ENCODE measurements at regions not wholly inside any gene's neighbourhood (a gene's known extent, or its start where the extent isn't known, plus 50 kb on each side); places are given as distances from the start of the nearest gene placed in this dataset.

DNA sequence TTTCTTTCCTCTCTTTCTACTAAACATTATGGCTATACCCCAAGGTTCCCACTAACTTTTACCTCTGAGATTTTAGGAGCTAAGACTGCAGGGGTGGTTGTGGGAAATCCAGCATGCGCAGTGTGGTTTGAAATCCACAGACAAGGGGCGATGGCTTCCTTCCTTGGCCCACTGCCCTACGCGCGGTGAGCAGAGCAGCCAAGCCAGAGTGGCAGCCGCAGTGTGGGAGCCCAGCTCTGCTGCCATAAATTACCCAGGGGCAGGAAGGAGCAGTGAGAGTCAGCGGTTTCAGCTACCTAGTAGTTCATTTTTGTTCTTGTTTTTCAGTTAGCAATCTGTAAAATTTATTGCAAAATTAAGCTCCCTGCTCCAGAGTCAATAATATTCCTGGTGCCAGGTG lies 101.4 kb downstream of the BMP2 start:
- TF ChIP-seq, protein P1, sequence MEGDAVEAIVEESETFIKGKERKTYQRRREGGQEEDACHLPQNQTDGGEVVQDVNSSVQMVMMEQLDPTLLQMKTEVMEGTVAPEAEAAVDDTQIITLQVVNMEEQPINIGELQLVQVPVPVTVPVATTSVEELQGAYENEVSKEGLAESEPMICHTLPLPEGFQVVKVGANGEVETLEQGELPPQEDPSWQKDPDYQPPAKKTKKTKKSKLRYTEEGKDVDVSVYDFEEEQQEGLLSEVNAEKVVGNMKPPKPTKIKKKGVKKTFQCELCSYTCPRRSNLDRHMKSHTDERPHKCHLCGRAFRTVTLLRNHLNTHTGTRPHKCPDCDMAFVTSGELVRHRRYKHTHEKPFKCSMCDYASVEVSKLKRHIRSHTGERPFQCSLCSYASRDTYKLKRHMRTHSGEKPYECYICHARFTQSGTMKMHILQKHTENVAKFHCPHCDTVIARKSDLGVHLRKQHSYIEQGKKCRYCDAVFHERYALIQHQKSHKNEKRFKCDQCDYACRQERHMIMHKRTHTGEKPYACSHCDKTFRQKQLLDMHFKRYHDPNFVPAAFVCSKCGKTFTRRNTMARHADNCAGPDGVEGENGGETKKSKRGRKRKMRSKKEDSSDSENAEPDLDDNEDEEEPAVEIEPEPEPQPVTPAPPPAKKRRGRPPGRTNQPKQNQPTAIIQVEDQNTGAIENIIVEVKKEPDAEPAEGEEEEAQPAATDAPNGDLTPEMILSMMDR (IDR thresholded peaks at IDR 0.05) = no peak
- TF ChIP-seq POLR2A (IDR thresholded peaks at IDR 0.05) = no peak

Data from tibial nerve (tissue), 3 donors.